ENCODE measurements at regions not wholly inside any gene's neighbourhood (a gene's known extent, or its start where the extent isn't known, plus 50 kb on each side); places are given as distances from the start of the nearest gene placed in this dataset.

DNA sequence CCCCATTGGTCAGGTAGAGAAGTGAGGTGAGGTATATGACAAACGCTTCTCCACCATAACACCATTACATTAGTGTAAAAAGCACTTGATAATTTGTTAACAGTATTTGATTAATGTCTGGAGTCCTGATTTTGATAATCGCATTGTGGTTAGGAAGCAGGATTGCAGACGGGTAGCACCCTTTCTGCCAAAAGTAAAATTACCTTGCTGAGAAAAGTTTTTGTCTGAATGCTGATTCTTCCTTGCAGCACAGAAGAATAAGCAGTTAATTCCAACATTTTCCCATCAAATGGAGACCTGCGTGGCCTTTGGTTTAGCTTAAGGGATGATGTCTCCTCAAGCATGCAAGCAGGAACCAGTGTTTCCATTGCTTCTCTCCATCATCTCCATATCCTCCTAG is 1090.2 kb upstream of the TMEM132C start:
- no peak for DNase-seq (ENCODE audit: low read depth)
- TF ChIP-seq, protein P1, sequence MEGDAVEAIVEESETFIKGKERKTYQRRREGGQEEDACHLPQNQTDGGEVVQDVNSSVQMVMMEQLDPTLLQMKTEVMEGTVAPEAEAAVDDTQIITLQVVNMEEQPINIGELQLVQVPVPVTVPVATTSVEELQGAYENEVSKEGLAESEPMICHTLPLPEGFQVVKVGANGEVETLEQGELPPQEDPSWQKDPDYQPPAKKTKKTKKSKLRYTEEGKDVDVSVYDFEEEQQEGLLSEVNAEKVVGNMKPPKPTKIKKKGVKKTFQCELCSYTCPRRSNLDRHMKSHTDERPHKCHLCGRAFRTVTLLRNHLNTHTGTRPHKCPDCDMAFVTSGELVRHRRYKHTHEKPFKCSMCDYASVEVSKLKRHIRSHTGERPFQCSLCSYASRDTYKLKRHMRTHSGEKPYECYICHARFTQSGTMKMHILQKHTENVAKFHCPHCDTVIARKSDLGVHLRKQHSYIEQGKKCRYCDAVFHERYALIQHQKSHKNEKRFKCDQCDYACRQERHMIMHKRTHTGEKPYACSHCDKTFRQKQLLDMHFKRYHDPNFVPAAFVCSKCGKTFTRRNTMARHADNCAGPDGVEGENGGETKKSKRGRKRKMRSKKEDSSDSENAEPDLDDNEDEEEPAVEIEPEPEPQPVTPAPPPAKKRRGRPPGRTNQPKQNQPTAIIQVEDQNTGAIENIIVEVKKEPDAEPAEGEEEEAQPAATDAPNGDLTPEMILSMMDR (conservative IDR thresholded peaks at IDR 0.05; ENCODE audit: low read length), result no peak
- H3K4me3 ChIP-seq (ENCODE audit: low read length), result no peak overlapping the region

DNA sequence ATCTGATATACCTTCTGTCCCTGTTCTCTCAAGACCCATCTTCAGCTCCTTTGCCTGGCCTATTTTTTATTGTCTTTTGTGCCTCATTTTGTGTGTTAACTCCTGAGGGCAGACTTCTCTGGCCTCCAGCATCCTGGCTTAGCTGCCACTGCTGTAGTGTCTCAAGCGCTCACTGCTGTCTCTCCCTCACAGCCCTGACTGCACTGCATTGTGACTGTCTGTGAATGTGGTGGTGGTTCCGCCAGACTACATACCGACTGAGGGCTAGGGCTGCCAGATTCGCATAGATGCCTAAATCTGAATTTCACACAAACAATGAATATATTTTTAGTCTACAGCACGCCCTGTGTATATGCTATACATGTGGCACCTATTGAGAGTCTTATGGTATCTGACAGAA is 1088.9 kb upstream of the TMEM132C start:
- TF ChIP-seq, protein P1 (conservative IDR thresholded peaks at IDR 0.05; ENCODE audit: low read length), result no peak
- H3K4me3 ChIP-seq (ENCODE audit: low read length), result no peak overlapping the region
- DNase-seq (ENCODE audit: low read depth), result no peak

DNA sequence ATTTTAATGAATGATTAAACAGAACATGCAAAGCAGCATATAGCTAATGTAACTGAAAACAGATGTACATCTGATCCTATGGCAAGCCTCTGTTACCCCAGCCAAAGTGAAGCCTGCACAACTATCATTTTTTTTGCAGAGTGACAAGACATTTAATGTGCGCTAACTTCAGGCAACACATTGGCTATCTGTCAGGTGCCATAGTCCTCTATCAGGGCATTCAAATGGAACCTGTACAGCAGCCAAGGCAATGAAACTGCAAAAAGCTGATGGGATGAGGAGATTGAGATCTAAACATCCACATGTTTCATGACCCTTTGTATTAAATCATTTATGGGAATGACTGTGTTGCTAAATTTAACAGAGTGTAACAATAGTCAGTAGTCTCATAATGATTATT is 1088.5 kb upstream of the TMEM132C start:
- H3K4me3 ChIP-seq (ENCODE audit: low read length), result no peak overlapping the region
- no peak for DNase-seq (ENCODE audit: low read depth)
- TF ChIP-seq, protein P1 (conservative IDR thresholded peaks at IDR 0.05; ENCODE audit: low read length), result no peak

- no peak overlapping the region for H3K4me3 ChIP-seq (ENCODE audit: low read length)
- TF ChIP-seq, protein P1 (conservative IDR thresholded peaks at IDR 0.05; ENCODE audit: low read length), result no peak
- peak; percentile 71 for DNase-seq (ENCODE audit: low read depth)
These were observed 1087.8 kb upstream of the TMEM132C start for GRCh38 chr12:127179176-127179575.

- TF ChIP-seq, protein P1 (conservative IDR thresholded peaks at IDR 0.05; ENCODE audit: low read length), result no peak
- DNase-seq (ENCODE audit: low read depth), result no peak
- H3K4me3 ChIP-seq (ENCODE audit: low read length), result no peak overlapping the region
These were observed 1085.0 kb upstream of the TMEM132C start for GRCh38 chr12:127182018-127182417.

DNA sequence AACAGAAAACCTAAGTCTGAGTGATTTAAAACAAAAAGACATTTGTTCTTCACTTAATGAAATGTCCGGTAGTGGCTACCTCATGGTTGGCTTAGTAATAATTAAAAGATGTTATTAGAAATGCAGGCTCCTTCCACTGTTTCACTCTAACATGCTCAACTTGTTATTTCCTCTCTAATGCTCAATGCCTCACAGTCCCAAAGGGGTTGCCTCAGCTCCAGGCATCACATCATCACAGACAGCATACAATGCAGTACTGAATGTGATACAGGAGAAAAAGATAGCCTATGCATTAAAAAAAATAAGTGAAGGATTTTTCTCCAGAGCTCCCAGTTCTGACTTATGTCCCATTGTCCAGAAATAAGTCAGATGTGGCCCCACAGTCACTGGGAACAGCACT is 1077.0 kb upstream of the TMEM132C start:
- no peak overlapping the region for H3K4me3 ChIP-seq (ENCODE audit: low read length)
- no peak for DNase-seq (ENCODE audit: low read depth)
- TF ChIP-seq, protein P1 (conservative IDR thresholded peaks at IDR 0.05; ENCODE audit: low read length), result no peak

DNA sequence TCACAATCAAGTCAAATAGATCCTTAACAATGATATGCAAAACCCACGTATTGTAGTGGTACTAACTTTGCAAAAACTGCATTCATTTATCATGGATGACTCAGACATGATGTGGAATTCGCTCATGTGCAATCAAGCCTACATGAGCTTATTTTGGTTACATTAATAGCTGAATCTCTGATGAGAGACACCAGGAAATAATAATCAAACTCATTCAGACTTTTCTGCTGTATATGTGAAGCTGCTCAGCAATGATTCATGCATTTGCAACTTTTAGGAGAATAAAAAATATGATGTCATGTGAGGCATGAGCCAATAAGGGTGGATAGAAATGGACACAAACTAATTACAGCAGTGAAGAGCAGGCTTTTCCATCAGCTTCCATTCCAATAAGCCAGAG is 1075.8 kb upstream of the TMEM132C start:
- H3K4me3 ChIP-seq (ENCODE audit: low read length), result no peak overlapping the region
- TF ChIP-seq, protein P1 (conservative IDR thresholded peaks at IDR 0.05; ENCODE audit: low read length), result no peak
- DNase-seq (ENCODE audit: low read depth), result peak; percentile 61

All from AG10803 (cell line).